ENCODE measurements at regions not wholly inside any gene's neighbourhood (a gene's known extent, or its start where the extent isn't known, plus 50 kb on each side); places are given as distances from the start of the nearest gene placed in this dataset.

DNA sequence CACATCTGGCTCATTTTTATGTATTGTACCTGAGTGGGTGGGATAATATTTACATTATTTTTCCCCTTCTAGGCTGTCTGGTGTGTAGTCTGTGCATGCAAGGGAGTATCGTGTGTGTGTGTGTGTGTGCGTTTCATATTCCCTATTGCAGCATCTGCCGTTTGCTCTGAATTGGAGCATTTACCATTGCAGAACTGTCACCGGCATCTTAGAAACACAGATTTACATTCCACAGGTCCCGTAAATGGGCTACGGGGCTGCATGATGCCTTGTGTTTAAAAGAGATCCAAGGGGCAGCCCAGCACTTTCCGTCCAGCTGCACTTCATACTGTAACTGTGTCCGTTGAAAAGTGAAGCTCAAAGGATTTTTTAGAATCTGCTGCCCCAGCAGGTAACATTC lies 167.1 kb upstream of the KIAA1217 start:
- Histone ChIP-seq H3K4me1 (ENCODE audit: control insufficient read depth, insufficient read depth, low read length) (no peaks in the 10 kb centered on the region), H3K4me3 (ENCODE audit: low read length) (no peak overlapping the region), H3K36me3 (ENCODE audit: control insufficient read depth, insufficient read depth, low read length) (no peaks in the 10 kb centered on the region), H3K27me3 (ENCODE audit: control insufficient read depth, insufficient read depth, low read length) (no peaks in the 10 kb centered on the region), H3K27ac (ENCODE audit: low read length) (no peak overlapping the region), H3K9me3 (ENCODE audit: control insufficient read depth, insufficient read depth, low read length) (no peaks in the 10 kb centered on the region)
- ATAC-seq (no peak), DNase-seq (no peak)
- H3K4me1 Mint-ChIP-seq: no peaks in the 10 kb centered on the region
- TF ChIP-seq, protein P1, sequence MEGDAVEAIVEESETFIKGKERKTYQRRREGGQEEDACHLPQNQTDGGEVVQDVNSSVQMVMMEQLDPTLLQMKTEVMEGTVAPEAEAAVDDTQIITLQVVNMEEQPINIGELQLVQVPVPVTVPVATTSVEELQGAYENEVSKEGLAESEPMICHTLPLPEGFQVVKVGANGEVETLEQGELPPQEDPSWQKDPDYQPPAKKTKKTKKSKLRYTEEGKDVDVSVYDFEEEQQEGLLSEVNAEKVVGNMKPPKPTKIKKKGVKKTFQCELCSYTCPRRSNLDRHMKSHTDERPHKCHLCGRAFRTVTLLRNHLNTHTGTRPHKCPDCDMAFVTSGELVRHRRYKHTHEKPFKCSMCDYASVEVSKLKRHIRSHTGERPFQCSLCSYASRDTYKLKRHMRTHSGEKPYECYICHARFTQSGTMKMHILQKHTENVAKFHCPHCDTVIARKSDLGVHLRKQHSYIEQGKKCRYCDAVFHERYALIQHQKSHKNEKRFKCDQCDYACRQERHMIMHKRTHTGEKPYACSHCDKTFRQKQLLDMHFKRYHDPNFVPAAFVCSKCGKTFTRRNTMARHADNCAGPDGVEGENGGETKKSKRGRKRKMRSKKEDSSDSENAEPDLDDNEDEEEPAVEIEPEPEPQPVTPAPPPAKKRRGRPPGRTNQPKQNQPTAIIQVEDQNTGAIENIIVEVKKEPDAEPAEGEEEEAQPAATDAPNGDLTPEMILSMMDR (IDR thresholded peaks at IDR 0.05): no peak
- H3K27me3 Mint-ChIP-seq (ENCODE audit: low read depth in 2 of 2): no peaks in the 10 kb centered on the region
- no peak overlapping the region for H3K27ac Mint-ChIP-seq
- intact Hi-C loops (cut with micrococcal nuclease): no loop called here
- H3K4me3 Mint-ChIP-seq: no peak overlapping the region
- 89% methylated on average over 6 of the region's 8 CpGs for WGBS (ENCODE audit: insufficient coverage)
- H3K36me3 Mint-ChIP-seq: no peaks in the 10 kb centered on the region
- H3K9me3 Mint-ChIP-seq: peaks cover 4 to 14% of the 10 kb centered on the region in 2 donors

- no peaks in the 10 kb centered on the region for H3K27me3 Mint-ChIP-seq (ENCODE audit: low read depth in 2 of 2)
- Histone ChIP-seq H3K27me3 (ENCODE audit: control insufficient read depth, insufficient read depth, low read length) (no peaks in the 10 kb centered on the region), H3K4me3 (ENCODE audit: low read length) (no peak overlapping the region), H3K4me1 (ENCODE audit: control insufficient read depth, insufficient read depth, low read length) (no peaks in the 10 kb centered on the region), H3K36me3 (ENCODE audit: control insufficient read depth, insufficient read depth, low read length) (no peaks in the 10 kb centered on the region), H3K9me3 (ENCODE audit: control insufficient read depth, insufficient read depth, low read length) (no peaks in the 10 kb centered on the region), H3K27ac (ENCODE audit: low read length) (no peak overlapping the region)
- H3K4me1 Mint-ChIP-seq: no peaks in the 10 kb centered on the region
- H3K9me3 Mint-ChIP-seq: peaks cover 5 to 11% of the 10 kb centered on the region in 2 donors
- DNase-seq (no peak), ATAC-seq (no peak)
- H3K27ac Mint-ChIP-seq: no peak overlapping the region
- 100% methylated on average over 2 of the region's 3 CpGs for WGBS (ENCODE audit: insufficient coverage)
- intact Hi-C loops (cut with micrococcal nuclease): no loop called here
- TF ChIP-seq, protein P1 (IDR thresholded peaks at IDR 0.05): no peak
- H3K36me3 Mint-ChIP-seq: no peaks in the 10 kb centered on the region
- H3K4me3 Mint-ChIP-seq: no peak overlapping the region
Observed at GRCh38 chr10:24042884-24043283, 166.1 kb upstream of the KIAA1217 start.

DNA sequence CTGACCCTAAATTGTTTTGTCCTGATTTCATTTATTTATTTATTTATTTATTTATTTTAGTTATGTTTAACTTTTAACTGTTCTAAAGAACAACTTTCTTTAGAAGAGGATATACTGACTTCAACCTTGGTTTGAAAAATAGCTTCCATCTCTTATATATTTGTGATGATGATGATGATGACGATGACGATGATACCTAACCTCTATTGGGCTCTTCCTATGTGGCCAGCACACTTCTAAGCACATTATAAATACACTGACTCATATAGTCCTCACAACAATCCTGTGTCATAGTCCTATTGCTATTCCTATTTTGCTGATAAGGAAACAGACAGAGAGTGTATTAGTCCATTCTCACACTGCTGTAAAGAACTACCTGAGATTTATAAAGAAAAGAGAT lies 162.9 kb upstream of the KIAA1217 start:
- Mint-ChIP-seq H3K27ac (no peak overlapping the region), H3K36me3 (no peaks in the 10 kb centered on the region), H3K27me3 (ENCODE audit: low read depth in 2 of 2) (no peaks in the 10 kb centered on the region), H3K4me3 (no peak overlapping the region), H3K4me1 (no peaks in the 10 kb centered on the region), H3K9me3 (peaks cover 5 to 10% of the 10 kb centered on the region in 2 donors)
- H3K4me1 ChIP-seq (ENCODE audit: control insufficient read depth, insufficient read depth, low read length): no peaks in the 10 kb centered on the region
- 100% methylated on average over 1 of the region's 2 CpGs for WGBS (ENCODE audit: insufficient coverage)
- ATAC-seq (no peak), DNase-seq (no peak)
- H3K27ac ChIP-seq (ENCODE audit: low read length): no peak overlapping the region
- H3K9me3 ChIP-seq (ENCODE audit: control insufficient read depth, insufficient read depth, low read length): no peaks in the 10 kb centered on the region
- H3K36me3 ChIP-seq (ENCODE audit: control insufficient read depth, insufficient read depth, low read length): no peaks in the 10 kb centered on the region
- H3K27me3 ChIP-seq (ENCODE audit: control insufficient read depth, insufficient read depth, low read length): no peaks in the 10 kb centered on the region
- intact Hi-C loops (cut with micrococcal nuclease): no loop called here
- TF ChIP-seq, protein P1 (IDR thresholded peaks at IDR 0.05): no peak
- H3K4me3 ChIP-seq (ENCODE audit: low read length): no peak overlapping the region

DNA sequence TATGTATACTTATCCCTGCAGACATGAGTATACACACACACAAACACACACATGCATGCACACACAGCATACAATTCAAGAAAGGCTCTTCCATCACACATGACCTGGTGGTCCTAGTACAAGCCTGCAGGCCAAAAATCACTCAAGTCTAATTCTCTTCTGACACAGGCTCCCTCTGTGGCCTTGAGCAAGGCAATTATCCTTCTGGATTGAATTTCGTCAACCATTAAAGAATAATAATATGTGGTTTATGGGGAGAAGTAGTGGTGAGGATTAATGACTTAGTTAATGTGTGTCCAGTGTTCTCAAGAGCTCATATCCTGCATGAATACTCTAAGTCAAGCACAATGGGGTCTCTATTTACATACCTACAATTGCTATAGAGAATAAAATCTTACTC lies 161.8 kb upstream of the KIAA1217 start:
- Mint-ChIP-seq H3K4me1 (no peaks in the 10 kb centered on the region), H3K27ac (no peak overlapping the region), H3K36me3 (no peaks in the 10 kb centered on the region), H3K27me3 (ENCODE audit: low read depth in 2 of 2) (no peaks in the 10 kb centered on the region), H3K4me3 (no peak overlapping the region), H3K9me3 (peaks cover 5 to 14% of the 10 kb centered on the region in 2 donors)
- Histone ChIP-seq H3K9me3 (ENCODE audit: control insufficient read depth, insufficient read depth, low read length) (no peaks in the 10 kb centered on the region), H3K4me1 (ENCODE audit: control insufficient read depth, insufficient read depth, low read length) (no peaks in the 10 kb centered on the region), H3K27ac (ENCODE audit: low read length) (no peak overlapping the region), H3K27me3 (ENCODE audit: control insufficient read depth, insufficient read depth, low read length) (no peaks in the 10 kb centered on the region), H3K36me3 (ENCODE audit: control insufficient read depth, insufficient read depth, low read length) (no peaks in the 10 kb centered on the region), H3K4me3 (ENCODE audit: low read length) (no peak overlapping the region)
- ATAC-seq: no peak
- no peak for DNase-seq
- intact Hi-C loops (cut with micrococcal nuclease): no loop called here
- WGBS (ENCODE audit: insufficient coverage): no CpG with 5 or more reads among the region's 1 CpG
- TF ChIP-seq, protein P1 (IDR thresholded peaks at IDR 0.05): no peak

Measured in natural killer cell (primary cell).